ENCODE measurements at regions not wholly inside any gene's neighbourhood (a gene's known extent, or its start where the extent isn't known, plus 50 kb on each side); places are given as distances from the start of the nearest gene placed in this dataset.

- CTCF ChIA-PET: no interaction called here
- DNase-seq (ENCODE audit: low spot score): no peak
- no peaks in the 10 kb centered on the region for H3K36me3 ChIP-seq (ENCODE audit: insufficient read depth, low read length, poor library complexity, severe bottlenecking)
These were observed 236.9 kb upstream of the PRR20A start for GRCh38 chr13:56903710-56904282.

GRCh38 chr13:56906909-56907308 is 233.8 kb upstream of the PRR20A start:
- no peaks in the 10 kb centered on the region for H3K4me1 ChIP-seq (ENCODE audit: insufficient read depth, low read length, poor library complexity, severe bottlenecking)
- ChIA-PET CTCF (no interaction called here), POLR2A (ENCODE audit: low non-redundant PET) (no interaction called here)
- no peak overlapping the region for H3K4me3 ChIP-seq (ENCODE audit: low read depth, low read length, poor library complexity, severe bottlenecking)
- DNase-seq (ENCODE audit: low spot score): no peak
- no peak overlapping the region for H3K27ac ChIP-seq (ENCODE audit: low read depth, low read length, poor library complexity, severe bottlenecking)
- H3K36me3 ChIP-seq (ENCODE audit: insufficient read depth, low read length, poor library complexity, severe bottlenecking): no peaks in the 10 kb centered on the region
- no peaks in the 10 kb centered on the region for H3K9me3 ChIP-seq (ENCODE audit: low read depth, low read length, poor library complexity, severe bottlenecking)
- TF ChIP-seq CTCF (conservative IDR thresholded peaks at IDR 0.05; ENCODE audit: low read depth, low read length) (no peak), EZH2 (IDR thresholded peaks at IDR 0.05; ENCODE audit: borderline replicate concordance, low read depth, low read length, poor library complexity, severe bottlenecking) (no peak)
- intact Hi-C loops (cut with micrococcal nuclease; ENCODE audit: unreplicated experiment): no loop called here
- H3K27me3 ChIP-seq (replicated peaks; ENCODE audit: insufficient read depth, low read depth, low read length, poor library complexity): no peaks in the 10 kb centered on the region
- BruUV-seq (replicated peaks): no TSS peak

More at GRCh38 chr13:56903710-56904282, 236.9 kb upstream of the PRR20A start:
- Histone ChIP-seq H3K4me1 (ENCODE audit: insufficient read depth, low read length, poor library complexity, severe bottlenecking) (no peaks in the 10 kb centered on the region), H3K9me3 (ENCODE audit: low read depth, low read length, poor library complexity, severe bottlenecking) (no peaks in the 10 kb centered on the region), H3K27me3 (replicated peaks; ENCODE audit: insufficient read depth, low read depth, low read length, poor library complexity) (no peaks in the 10 kb centered on the region), H3K4me3 (ENCODE audit: low read depth, low read length, poor library complexity, severe bottlenecking) (no peak overlapping the region), H3K27ac (ENCODE audit: low read depth, low read length, poor library complexity, severe bottlenecking) (no peak overlapping the region)
- intact Hi-C loops (cut with micrococcal nuclease; ENCODE audit: unreplicated experiment): no loop called here
- no TSS peak for BruUV-seq (replicated peaks)
- POLR2A ChIA-PET (ENCODE audit: low non-redundant PET): no interaction called here
- TF ChIP-seq EZH2 (IDR thresholded peaks at IDR 0.05; ENCODE audit: borderline replicate concordance, low read depth, low read length, poor library complexity, severe bottlenecking): no peak
- TF ChIP-seq CTCF (conservative IDR thresholded peaks at IDR 0.05; ENCODE audit: low read depth, low read length): no peak

- ChIA-PET CTCF (no interaction called here), POLR2A (ENCODE audit: low non-redundant PET) (no interaction called here)
- no peaks in the 10 kb centered on the region for H3K9me3 ChIP-seq (ENCODE audit: low read depth, low read length, poor library complexity, severe bottlenecking)
- no TSS peak for BruUV-seq (replicated peaks)
- H3K27ac ChIP-seq (ENCODE audit: low read depth, low read length, poor library complexity, severe bottlenecking): no peak overlapping the region
- H3K27me3 ChIP-seq (replicated peaks; ENCODE audit: insufficient read depth, low read depth, low read length, poor library complexity): no peaks in the 10 kb centered on the region
- DNase-seq (ENCODE audit: low spot score): peak; percentile 30
- TF ChIP-seq CTCF (conservative IDR thresholded peaks at IDR 0.05; ENCODE audit: low read depth, low read length): no peak
- no peak for TF ChIP-seq EZH2 (IDR thresholded peaks at IDR 0.05; ENCODE audit: borderline replicate concordance, low read depth, low read length, poor library complexity, severe bottlenecking)
- no peaks in the 10 kb centered on the region for H3K36me3 ChIP-seq (ENCODE audit: insufficient read depth, low read length, poor library complexity, severe bottlenecking)
- intact Hi-C loops (cut with micrococcal nuclease; ENCODE audit: unreplicated experiment): no loop called here
- no peaks in the 10 kb centered on the region for H3K4me1 ChIP-seq (ENCODE audit: insufficient read depth, low read length, poor library complexity, severe bottlenecking)
- H3K4me3 ChIP-seq (ENCODE audit: low read depth, low read length, poor library complexity, severe bottlenecking): no peak overlapping the region
These were observed 233.0 kb upstream of the PRR20A start for GRCh38 chr13:56907766-56908165.
